PC-9 (cell line): ENCODE measurements at regions not wholly inside any gene's neighbourhood (a gene's known extent, or its start where the extent isn't known, plus 50 kb on each side); places are given as distances from the start of the nearest gene placed in this dataset.

Experiments
- EZH2 ChIP-seq: fragments of 200-600 bp; sonication (generic); IDR thresholded peaks from 2 replicates; pipeline ENCODE4 v1.8.0; 2017; ENCODE audit warnings: antibody characterized with exemption, low read depth
- TF ChIP-seq, protein P1 (sequence below): fragments of 200-600 bp; sonication (generic); conservative IDR thresholded peaks from 2 replicates; pipeline ENCODE4 v1.6.1; 2017; ENCODE audit warnings: mixed run types, antibody characterized with exemption, mild to moderate bottlenecking, moderate library complexity

DNA sequence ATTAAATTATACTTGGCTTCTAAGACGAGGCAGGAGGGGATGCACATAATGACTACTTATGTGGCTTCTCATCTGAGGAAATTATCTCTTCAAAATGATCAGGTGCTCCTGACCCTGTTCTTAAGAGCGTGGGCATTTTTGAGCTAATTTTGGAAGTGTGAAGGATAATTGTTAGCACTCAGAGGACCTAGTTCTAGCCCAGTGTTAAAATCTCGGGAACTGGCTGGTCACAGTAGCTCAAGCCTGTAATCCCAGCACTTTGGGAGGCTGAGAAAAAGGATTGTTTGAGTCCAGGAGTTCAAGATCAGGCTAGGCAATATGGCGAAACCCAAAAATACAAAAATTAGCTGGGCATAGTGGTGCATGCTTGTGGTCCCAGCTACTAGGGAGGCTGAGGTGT is 103.0 kb upstream of the DHX40 start:
- TF ChIP-seq, protein P1, sequence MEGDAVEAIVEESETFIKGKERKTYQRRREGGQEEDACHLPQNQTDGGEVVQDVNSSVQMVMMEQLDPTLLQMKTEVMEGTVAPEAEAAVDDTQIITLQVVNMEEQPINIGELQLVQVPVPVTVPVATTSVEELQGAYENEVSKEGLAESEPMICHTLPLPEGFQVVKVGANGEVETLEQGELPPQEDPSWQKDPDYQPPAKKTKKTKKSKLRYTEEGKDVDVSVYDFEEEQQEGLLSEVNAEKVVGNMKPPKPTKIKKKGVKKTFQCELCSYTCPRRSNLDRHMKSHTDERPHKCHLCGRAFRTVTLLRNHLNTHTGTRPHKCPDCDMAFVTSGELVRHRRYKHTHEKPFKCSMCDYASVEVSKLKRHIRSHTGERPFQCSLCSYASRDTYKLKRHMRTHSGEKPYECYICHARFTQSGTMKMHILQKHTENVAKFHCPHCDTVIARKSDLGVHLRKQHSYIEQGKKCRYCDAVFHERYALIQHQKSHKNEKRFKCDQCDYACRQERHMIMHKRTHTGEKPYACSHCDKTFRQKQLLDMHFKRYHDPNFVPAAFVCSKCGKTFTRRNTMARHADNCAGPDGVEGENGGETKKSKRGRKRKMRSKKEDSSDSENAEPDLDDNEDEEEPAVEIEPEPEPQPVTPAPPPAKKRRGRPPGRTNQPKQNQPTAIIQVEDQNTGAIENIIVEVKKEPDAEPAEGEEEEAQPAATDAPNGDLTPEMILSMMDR = no peak
- no peak for TF ChIP-seq EZH2
